ENCODE measurements at regions not wholly inside any gene's neighbourhood (a gene's known extent, or its start where the extent isn't known, plus 50 kb on each side); places are given as distances from the start of the nearest gene placed in this dataset.

GRCh38 chr6:132888701-132889100, 74.3 kb downstream of the RPS12 start:
- TF ChIP-seq YY1 (IDR thresholded peaks at IDR 0.05; ENCODE audit: insufficient read depth, insufficient read length) (no peak), ZNF274 (IDR thresholded peaks at IDR 0.05; ENCODE audit: low read depth, low read length) (no peak), SUZ12 (IDR thresholded peaks at IDR 0.05; ENCODE audit: extremely low read depth, insufficient read depth, insufficient read length) (no peak)

Data from NT2/D1 (cell line).